HPDE6-E6E7 (cell line): ENCODE measurements at regions not wholly inside any gene's neighbourhood (a gene's known extent, or its start where the extent isn't known, plus 50 kb on each side); places are given as distances from the start of the nearest gene placed in this dataset.
"Not testable (repeated sequence)": the region's sequence is repeated elsewhere in the genome, so short reads cannot be mapped to it uniquely, and the experiment has no call there.

Experiments
- DNase-seq: peaks from one replicate; pipeline ENCODE4 v3.0.0; 2011; ENCODE audit warnings: missing footprints; ENCODE audit errors: extremely low spot score

DNA sequence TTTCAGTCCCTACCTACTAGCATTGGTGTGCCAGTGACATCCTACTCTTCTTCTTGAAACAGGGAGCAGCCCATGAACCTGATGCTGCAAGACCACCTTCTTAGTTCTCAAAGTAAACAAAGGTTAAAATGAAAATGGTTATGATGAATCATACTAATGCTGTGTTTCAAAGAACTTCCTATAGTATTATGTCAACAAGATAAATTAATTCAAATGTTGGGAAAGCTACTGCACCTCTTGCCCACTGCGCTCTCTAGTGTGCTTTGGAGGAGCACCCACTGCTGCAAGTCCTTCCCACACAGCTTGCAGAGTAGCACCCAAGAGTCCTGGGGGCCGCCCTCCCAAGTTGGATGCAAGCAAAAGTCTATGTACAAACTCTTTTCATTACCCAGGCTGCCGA, 81.1 kb downstream of the CD200R1L start:
- DNase-seq = no peak

DNA sequence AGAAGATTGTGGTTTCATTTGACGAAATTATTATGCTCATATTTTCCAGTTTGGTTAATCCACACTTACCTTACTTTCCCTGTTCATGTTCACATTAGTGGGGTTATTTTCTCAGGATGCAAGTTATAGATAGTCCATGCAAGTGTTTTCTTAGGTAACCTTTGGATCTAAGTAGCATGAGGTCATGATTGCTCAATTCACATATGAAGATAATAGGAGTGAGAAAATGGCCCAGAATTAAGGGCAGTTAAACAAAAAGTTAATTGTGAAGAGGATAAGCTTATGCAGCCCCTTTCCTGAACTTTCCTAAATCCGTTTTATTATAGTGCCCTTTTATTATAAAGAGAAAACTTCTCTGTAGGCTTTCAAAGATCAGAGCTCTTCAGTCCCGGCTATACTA, 83.4 kb downstream of the CD200R1L start:
- DNase-seq = no peak

DNA sequence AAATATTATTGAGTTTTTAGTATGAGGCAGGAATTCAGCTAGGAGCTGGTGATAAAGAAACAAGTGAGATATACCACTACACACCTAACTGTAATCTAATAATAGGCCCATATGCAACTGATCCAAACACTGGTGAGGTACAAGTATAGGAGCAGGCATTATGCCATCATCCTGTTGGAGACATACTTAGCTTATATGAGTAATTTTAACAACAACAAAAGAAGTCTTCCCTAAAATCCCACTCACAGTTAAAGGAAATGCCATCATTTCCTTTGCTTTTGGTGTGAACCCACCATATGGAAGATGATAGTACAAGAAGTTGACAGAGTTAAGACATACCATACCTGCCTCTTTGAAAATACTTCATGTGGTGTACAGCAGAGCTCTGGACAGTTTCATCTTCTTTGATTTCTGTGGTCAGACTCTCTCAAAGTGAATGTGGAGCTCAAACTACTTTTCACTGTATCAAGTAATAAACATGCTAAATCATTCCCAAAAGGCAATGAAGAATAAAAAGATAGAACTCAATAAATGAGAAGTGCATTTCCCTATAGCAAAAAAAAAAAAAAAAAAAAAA, 85.5 kb downstream of the CD200R1L start:
- no peak for DNase-seq

DNA sequence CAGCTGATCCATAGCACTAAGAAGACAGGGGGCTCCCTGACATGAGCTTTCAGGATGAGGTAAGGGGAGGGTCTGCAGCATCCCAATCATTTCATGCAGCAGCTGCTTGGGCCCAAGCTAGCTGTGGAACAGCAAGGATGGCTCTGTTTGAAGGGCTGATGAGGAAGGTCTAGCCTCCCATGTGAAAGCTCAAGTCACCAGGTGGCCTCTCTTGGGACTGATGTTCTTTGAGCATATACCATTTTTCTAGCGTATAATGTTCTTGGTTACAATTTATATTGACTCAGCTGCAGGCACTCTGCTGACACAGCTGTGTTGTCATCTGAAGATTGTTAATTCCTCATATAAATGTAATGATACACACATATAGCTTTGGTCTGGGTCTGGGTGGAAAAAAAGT, 87.0 kb downstream of the CD200R1L start:
- DNase-seq = no peak

DNA sequence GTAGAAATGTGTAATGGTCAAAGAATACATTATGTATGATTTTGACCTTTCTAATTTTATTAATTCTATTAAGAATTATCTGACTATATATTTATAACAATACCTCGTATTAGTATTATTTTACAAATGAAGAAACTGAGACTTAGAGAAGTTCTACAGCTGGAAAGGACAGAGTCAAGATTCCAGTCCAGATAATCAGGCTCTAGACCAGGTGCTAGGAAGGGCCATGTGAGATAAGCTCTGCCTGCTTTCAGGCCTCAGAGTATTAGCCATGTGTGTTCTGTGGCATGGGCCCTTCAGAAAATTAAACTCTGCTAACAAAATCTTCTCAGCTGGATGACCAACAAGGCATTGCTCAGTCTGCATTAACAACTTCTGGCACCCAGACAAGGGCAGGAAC, 87.5 kb downstream of the CD200R1L start:
- DNase-seq = no peak

DNA sequence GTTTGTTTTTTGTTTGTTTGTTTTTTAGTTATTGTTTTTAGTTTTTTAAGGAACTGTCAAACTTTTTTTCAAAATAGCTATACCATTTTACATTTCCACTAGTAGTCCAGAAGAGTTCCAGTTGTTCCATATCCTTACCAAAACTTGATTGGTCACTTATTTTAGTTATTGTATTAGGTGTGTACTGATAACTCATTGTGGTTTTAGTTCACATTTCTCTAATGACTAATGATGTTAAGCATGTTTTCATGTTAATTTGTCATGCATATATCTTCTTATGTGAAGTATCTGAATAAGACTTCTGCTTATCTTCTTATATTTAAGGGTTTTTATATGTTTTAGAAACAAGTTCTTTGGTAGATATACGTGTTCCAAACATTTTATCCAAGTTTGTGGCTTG, 89.5 kb downstream of the CD200R1L start:
- no peak for DNase-seq

DNA sequence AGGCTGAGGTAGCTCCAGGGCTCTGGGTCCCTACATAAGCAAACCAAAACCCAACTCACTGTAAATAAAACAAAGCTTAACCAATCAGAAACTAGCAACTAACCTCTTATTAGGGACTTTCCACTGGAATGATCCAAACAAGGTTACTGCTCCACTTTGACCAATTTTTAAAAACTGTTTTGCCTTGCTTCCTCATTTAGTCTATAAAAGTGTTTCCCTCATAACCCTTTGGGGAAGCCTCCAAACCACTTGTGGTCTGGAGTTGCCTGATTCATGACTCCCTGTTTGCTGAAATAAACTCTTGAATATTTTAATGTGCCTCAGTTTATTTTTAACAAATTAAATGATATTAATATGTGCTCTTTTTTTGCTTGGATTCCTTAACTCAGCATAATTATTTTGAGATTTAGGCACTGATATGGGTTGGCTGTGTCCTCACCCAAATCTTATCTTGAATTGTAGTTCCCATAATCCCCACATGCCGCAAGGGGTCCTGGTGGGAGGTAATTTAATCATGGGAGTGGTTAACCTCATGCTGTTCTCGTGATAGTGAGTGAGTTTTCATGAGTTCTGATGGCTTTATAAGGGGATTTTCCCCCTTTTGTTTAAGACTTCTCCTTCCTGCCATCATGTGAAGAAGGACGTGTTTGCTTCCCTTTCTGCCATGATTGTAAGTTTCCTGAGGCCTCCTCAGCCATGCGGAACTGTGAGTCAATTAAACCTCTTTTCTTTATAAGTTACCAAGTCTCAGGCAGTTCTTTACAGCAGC, 90.6 kb downstream of the CD200R1L start:
- no peak for DNase-seq

DNA sequence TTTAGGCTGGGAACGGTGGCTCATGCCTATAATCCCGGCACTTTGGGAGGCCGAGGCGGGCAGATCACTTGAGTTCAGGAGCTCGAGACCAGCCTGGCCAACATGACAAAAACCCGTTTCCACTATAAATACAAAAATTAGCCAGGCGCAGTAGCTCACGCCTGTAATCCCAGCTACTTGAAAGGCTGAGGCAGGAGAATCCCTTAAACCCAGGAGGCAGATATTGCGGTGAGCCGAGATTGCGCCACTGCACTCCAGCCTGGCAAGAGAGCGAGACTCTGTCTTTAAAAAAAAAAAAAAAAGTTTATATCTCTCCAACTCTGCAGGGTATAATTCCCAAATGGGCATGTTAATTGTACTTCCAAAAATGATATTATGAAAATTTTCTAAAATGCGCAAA, 91.6 kb downstream of the CD200R1L start:
- DNase-seq = not testable (repeated sequence)

DNA sequence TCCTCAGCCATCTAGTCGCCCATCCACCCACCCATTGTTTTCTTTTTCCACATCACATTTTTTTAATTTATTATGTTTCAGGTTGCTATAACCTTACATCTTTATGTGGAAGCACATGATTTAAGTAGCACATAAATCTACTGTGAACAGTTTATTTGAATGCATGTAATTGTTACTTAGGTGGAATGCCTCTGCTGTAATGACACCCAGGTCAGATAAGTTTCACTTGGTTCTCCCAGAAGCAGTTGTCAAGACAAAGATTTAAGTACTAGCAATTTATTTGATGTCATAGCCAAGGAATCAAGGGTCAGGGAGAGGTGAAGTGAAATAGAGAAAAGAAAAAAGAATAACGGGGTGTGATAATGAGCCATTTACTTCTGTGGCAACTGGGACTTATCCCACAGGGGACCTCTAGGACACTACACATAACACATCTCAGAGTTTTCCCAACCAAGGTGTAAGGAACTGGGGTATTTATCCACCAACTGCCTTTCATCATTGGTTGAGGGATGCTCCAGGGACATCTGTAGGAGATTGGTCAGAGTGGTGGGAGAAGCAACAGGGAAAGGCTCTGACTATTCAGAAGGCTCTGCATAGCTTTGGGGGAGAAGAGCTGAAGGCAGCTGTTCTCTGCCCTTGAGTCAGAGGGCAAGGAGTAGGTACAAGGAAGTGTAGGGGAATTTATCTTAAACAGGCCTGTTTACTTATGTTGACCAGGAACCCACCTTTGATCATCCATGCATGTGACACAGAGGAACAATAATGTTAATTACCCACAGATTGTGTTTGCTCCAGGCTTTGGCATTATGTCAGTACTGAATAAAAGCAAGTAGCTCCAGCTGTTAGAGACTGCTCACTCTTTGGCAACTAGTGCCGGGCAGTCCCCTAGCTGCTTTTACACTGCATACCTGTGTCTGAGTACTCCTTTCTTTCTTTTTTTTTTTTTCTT, 94.8 kb downstream of the CD200R1L start:
- DNase-seq = no peak

DNA sequence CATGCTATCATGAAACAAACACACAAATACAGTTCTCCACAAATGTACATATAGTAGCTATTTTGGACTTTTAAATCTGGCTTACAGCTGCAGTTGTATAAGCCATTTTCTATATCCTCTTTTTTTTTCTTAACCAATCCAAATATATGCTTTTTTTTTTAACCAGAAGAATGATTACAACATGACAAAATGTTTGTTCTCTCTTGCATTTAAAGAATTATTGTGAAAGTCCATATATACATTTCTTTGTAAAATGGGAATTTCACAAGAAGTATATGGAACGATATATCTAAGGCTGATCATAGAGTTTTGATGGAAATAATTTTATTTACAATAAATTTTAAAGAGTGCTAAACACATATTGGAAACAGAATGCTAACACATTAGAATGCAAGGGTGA, 95.6 kb downstream of the CD200R1L start:
- no peak for DNase-seq

DNA sequence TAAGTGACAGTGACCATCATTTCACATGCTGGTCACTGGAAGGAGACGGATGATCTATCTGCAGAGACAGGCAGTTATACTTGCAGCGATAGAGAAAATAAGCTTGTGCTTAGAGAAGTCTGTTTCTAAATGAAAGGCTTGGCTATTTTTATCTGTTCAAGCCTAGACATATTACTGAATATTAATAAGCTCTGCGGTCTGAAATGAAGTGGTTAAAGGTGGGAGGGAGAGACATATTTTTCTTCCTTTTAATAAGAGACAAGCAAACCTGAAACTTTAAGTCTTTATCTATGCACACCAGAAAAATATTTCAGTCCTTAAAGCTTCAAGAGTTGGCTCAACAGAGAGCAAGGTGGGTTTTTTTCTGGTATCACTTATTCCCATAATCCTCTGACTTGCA, 99.0 kb downstream of the CD200R1L start:
- DNase-seq = no peak

DNA sequence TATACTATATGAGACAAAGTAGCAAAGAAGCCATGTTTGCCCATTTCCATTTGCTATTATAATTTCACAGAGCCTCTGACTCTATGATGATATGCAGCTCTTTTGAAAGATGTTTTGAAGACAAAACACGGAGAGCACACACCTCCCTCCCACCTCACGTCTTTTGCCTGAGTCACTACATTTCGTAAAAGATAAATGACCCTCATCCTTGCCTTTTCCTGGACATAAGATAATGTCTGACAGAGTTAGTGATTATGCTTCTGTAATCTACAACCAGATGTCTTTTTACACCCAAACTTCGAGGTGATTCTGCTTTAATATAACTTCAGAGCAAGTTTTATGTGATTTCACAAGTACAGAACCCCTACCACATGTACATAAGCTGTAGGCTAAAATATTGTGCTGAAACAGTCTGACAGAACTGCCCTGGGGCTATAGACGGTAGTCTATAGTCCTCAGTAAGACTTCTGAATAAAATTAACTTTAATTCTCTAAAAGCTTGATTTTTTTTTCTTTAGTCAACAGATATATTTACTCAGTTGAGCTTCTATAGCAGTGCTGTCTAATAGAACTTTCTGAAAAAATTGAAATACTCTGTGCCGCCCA, 99.9 kb downstream of the CD200R1L start:
- no peak for DNase-seq

DNA sequence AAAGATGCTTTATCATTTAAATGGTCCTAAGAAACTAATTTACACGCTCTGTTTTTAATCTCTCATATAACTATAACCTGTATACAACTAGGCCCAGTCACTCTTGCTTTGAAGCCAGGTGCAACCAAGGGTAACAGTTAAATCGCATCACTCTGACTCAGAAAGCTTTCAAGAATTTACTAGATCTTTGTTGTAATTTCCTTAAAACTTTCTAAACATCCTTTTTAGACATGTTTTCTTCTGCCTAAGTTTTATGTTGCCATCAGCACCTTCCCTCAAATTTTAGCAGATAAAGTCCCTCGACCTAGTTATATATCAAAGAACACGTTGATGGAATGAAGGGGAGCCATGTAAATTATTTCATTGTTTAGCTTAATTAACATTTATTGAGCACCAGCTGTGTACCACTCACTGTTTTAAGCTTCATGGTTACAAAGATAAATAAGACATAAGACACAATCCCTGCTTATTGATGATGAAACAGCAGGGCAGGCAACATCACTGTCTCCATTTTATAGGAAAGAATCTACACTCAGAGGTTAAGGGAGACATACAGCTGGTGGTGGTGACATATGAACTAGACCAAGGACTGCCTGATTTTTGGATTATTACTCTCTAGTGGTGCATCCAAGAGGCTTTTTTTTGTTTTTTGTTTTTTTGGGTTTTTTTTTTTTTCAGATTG, 101.0 kb downstream of the CD200R1L start:
- DNase-seq = no peak

DNA sequence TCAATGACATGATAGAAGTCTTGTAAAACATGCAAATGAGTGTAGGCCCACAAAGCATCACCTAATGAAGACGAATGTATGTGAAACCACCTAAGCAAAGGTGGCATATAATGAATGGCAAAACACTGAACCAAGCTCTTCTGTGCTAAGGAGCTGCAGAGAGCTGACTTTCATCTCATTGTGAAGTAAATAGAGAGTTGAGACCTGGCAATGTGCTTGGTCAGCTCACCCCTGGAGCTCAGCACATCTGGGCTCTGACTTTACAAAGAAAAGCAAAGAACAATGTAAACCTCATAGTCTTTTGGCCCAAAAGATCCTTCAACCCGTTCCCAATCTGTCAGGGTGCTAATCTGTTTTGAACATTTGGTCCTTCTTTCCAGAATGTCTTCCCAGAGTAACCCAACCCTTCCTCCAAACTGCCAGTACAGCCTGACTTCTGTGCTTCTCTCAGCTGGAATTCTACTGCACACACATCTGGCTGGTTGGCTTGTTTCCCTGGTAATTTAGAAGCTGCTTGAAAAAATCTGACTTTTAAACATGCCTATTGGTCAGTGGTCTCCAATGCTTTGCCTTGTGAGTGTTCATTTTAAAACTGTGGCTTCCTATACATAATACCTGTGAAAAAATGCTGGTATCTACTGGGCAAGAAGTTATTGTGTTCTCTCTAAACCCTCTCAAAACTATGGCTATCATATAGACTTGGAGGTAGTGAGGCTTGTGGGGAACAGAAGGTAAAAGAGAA, 101.7 kb downstream of the CD200R1L start:
- DNase-seq = no peak

DNA sequence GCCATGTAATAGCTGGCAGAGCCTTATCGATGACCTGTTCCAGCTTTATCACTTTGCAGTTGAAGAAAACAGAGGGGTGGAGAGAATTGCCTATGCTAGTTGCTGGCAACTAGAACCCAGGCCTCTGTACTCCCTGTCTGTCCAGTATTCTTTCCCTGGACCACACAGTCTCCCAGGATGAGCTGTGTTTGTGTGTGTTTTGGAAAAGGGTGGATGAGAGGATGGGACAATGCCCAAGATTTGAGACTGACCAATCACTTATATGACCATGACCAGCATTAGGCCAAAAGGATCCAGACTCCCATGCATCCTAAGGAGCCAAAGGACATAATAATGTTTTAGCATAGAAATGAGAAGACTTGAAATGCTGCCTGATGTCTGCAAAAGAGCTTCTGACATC, 102.6 kb downstream of the CD200R1L start:
- no peak for DNase-seq

DNA sequence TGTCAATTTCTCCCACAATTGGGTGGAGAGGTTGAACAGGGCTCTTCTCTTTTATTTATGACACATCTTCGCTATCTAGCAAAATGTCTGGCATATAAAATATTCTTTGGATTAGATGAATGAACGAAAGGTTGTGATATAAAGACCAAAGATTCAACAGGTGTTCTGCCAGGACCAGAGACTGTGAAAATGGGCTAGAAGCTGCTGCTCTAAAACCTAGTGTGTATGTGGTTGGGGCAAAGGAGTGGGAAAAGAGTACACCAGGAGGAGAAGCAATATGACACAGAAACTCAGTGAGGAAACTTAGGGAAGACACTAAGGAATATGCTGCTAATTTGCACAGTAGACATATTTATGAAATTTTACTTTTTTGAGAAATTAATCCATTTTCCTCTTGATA, 102.0 kb upstream of the CCDC80 start:
- DNase-seq = no peak

DNA sequence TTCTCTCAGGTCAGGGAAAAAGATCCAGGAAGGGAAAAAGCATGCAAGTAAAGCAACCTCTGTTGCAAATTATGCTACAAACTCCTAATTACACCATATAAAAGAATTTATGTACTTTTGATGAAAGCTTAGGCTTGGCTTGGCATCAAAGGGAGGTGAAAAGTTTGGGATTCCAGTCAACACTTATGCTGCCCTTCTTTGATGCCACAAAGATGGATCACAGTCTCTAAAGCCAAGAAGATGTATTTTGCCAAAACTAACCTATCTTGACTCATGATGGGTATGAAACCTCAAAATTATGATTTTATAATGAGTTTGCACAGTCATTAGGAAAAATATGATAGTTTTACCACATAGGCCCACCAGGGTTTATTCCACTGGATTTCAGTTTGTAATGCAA, 101.0 kb upstream of the CCDC80 start:
- no peak for DNase-seq

DNA sequence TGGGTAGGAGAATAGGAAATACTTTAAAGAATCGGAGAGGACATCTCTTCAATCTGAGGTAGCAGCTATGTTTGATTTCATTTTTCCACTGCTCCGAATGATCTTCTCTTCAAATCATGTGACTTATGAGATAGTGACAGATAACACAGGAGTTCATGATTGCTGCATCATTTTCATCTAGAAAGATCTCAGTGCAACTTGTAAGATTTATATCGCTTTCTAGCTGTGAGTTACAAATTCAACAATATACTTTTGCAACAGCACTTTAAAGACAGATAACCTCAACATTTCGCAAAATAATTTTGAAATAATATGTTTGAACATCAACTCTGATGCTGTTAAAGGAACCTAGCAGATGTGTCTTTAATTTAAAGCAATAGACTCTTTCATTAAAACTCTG, 99.9 kb upstream of the CCDC80 start:
- no peak for DNase-seq

DNA sequence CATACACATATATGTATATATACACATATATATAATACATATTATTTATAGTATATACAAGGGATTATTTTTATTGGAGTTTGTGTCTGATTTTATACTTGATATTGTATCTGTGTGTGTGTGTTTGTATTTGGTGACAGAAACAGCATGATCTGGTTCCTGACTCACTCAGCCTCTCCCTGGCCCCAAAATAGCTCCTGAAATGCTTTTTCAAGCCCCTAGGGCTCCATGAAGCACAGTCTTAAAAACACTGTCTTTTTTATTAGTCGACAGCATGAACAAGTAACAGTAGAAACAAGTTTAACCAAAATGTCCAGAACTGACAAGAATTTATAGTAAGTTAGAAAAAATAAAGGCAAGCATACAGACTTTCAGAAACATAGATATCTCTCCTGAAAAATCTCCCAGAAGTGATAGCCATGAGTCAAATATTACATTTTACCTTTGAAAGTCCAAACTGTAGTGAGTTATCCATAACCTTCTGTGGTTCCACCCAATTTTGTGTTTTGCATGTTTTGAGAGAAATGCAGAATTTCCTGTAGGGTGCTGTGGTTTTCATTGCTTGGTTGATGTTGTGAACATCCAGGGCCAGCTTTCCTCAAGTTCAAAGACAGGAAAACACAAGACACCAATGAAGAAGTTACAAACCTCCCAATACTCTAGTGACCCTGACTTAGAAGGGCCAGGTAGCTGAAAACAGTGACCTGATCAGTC, 98.5 kb upstream of the CCDC80 start:
- DNase-seq = no peak

DNA sequence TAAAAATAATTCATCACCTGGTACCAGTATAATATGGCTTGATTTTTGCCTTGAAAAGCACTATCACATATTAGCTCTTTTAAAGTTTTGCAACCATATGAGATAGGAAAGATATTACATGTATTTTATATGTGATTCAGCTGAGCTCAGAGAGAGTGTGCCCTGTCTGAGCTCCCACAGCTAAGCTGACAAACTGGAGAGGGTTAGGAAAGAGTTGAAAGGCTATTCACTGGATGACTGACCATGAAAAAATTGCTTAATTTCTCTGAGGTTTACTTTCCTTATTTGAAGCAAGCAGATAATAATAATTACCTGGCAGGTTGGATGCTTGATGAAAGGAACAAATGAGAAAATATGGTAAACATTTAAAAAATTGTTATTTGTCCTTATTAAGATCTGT, 97.4 kb upstream of the CCDC80 start:
- no peak for DNase-seq
